K562 (cell line): ENCODE measurements at regions not wholly inside any gene's neighbourhood (a gene's known extent, or its start where the extent isn't known, plus 50 kb on each side); places are given as distances from the start of the nearest gene placed in this dataset.
A peak's percentile ranks its signal among the peaks of the same experiment; 100 is the strongest.
"Not testable (repeated sequence)": the region's sequence is repeated elsewhere in the genome, so short reads cannot be mapped to it uniquely, and the experiment has no call there.

Source experiments
- ATAC-seq: fragments of 200-7000 bp; cut with Tn5 transposase; 3 replicates; pipeline ENCODE4 v1.9.1; 2020; ENCODE audit warnings: moderate library complexity
- BruUV-seq: library from RNA; stranded (reverse); fragments of 400-500 nt; replicated peaks from 2 replicates; lab custom pipeline; 2021; lab: Mats Ljungman, UMichigan
- CTCF ChIA-PET: fragments of 300-600 bp; formaldehyde crosslinking; extraction: SDS; loops from one replicate; lab custom pipeline; 2021; ENCODE audit warnings: low intra/inter-chr PET ratio; lab: Yijun Ruan, JAX
- POLR2A ChIA-PET: fragments of 300-600, 350-650 bp; sonication (Branson Sonifier 250); formaldehyde crosslinking; extraction: SDS; loops from one replicate; lab custom pipeline; 2021; ENCODE audit warnings: antibody characterized with exemption, inconsistent platforms; lab: Yijun Ruan, JAX
- DNase-seq, 4 experiments: peaks; one replicate each; pipeline versions ENCODE4 v3.0.0 to v3.0.0-alpha.2; 2011 to 2018; ENCODE audit warnings: low spot score in 3 of 4, mixed read lengths in 3 of 4; ENCODE audit errors: extremely low read depth in 1 of 4
- FAIRE-seq: peaks from 2 replicates; lab custom pipeline; 2011; peaks lifted over from hg19 to GRCh38; lab: Jason Lieb, UNC
- H2AFZ ChIP-seq: 2 replicates; pipeline ENCODE4 v1.6.0; 2011; ENCODE audit warnings: low read depth, low read length, control low read depth, inconsistent platforms
- H3K27ac ChIP-seq: fragments of 200-600 bp; 3 replicates; pipeline ENCODE4 v1.8.0; 2011; ENCODE audit warnings: low read depth, mild to moderate bottlenecking, control low read depth, inconsistent platforms, low read length, moderate library complexity, mixed read lengths; ENCODE audit errors: extremely low read depth
- H3K27me3 ChIP-seq, 2 experiments: fragments of 300-600 bp in 1 of 2; 2 replicates in 1 of 2; 3 replicates in 1 of 2; pipeline versions ENCODE4 v1.6.0 to v1.8.0; 2011; ENCODE audit warnings: inconsistent platforms in 2 of 2, low read length in 2 of 2, mild to moderate bottlenecking in 1 of 2, mixed read lengths in 1 of 2, moderate library complexity in 1 of 2; ENCODE audit not compliant: control insufficient read depth in 2 of 2, insufficient read depth in 2 of 2
- H3K36me3 ChIP-seq: fragments of 300-600 bp; 3 replicates; pipeline ENCODE4 v1.8.0; 2011; ENCODE audit warnings: mild to moderate bottlenecking, low read length, inconsistent platforms; ENCODE audit not compliant: control insufficient read depth, insufficient read depth
- H3K4me1 ChIP-seq, 2 experiments: fragments of 200-600 bp in 1 of 2; replicated peaks in 1 of 2; 2 replicates in 1 of 2; 3 replicates in 1 of 2; pipeline versions ENCODE4 v1.5.1 to v1.8.0; 2011; ENCODE audit warnings: inconsistent platforms in 2 of 2, low read length in 2 of 2, mild to moderate bottlenecking in 1 of 2, mixed read lengths in 1 of 2, moderate library complexity in 1 of 2; ENCODE audit not compliant: control insufficient read depth in 2 of 2, insufficient read depth in 2 of 2
- H3K4me2 ChIP-seq: 2 replicates; pipeline ENCODE4 v1.6.1; 2011; ENCODE audit warnings: low read length, control low read depth, inconsistent platforms, mixed read lengths; ENCODE audit not compliant: insufficient read depth
- H3K4me3 ChIP-seq: fragments of 200-600 bp; sonication (generic), shearing (Covaris generic); 2 replicates; pipeline ENCODE4 v1.5.1; 2016; ENCODE audit warnings: control low read depth, inconsistent platforms
- H3K79me2 ChIP-seq: fragments of 200-600 bp; 3 replicates; pipeline ENCODE4 v1.8.0; 2011; ENCODE audit warnings: low read length, inconsistent platforms; ENCODE audit not compliant: control insufficient read depth, insufficient read depth
- H3K9ac ChIP-seq, 2 experiments: 2 replicates each; pipeline versions ENCODE4 v1.6.0 to v1.6.1; 2011; ENCODE audit warnings: low read depth in 2 of 2, low read length in 2 of 2, control low read depth in 1 of 2, inconsistent platforms in 1 of 2, mild to moderate bottlenecking in 1 of 2, mixed read lengths in 1 of 2; ENCODE audit not compliant: insufficient read depth in 1 of 2
- H3K9me1 ChIP-seq: one replicate; pipeline ENCODE4 v1.6.0; 2011; ENCODE audit warnings: inconsistent platforms, mild to moderate bottlenecking, low read length, moderate library complexity; ENCODE audit not compliant: control insufficient read depth, insufficient read depth
- H3K9me3 ChIP-seq: replicated peaks from 2 replicates; pipeline ENCODE4 v1.5.1; 2011; ENCODE audit warnings: low read depth, low read length, inconsistent platforms; ENCODE audit not compliant: control insufficient read depth, insufficient read depth
- H4K20me1 ChIP-seq: replicated peaks from 2 replicates; pipeline ENCODE4 v1.6.1; 2011; ENCODE audit warnings: low read length, inconsistent platforms, mixed read lengths; ENCODE audit not compliant: control insufficient read depth, insufficient read depth
- ASH1L ChIP-seq: fragments of 450-650 bp; IDR thresholded peaks from 2 replicates; pipeline ENCODE4 v1.6.1; 2018; ENCODE audit warnings: borderline replicate concordance, mild to moderate bottlenecking, low read depth; ENCODE audit not compliant: partially characterized antibody
- FOXK2 ChIP-seq, 2 experiments: fragments of 450-650 bp; IDR thresholded peaks in 1 of 2; conservative IDR thresholded peaks in 1 of 2; 2 replicates each; pipeline ENCODE4 v1.6.1; 2016; ENCODE audit warnings: low read depth in 2 of 2, mild to moderate bottlenecking in 1 of 2
- MEIS2 ChIP-seq: fragments of 450-650 bp; IDR thresholded peaks from 2 replicates; pipeline ENCODE4 v1.6.1; 2014; ENCODE audit warnings: mild to moderate bottlenecking; ENCODE audit not compliant: partially characterized antibody
- NFYB ChIP-seq: IDR thresholded peaks from 2 replicates; pipeline ENCODE4 v1.6.1; 2011; ENCODE audit warnings: mild to moderate bottlenecking, moderate library complexity; ENCODE audit not compliant: insufficient read length; ENCODE audit errors: extremely low read depth
- SNIP1 ChIP-seq: fragments of 450-650 bp; IDR thresholded peaks from 2 replicates; pipeline ENCODE4 v1.7.1; 2017; ENCODE audit warnings: low read depth, mild to moderate bottlenecking
- ZNF316 ChIP-seq: fragments of 450-650 bp; IDR thresholded peaks from 2 replicates; pipeline ENCODE4 v1.6.1; 2016
- WGBS: fragments of 100-300 bp; shearing (Covaris generic); methylation state at CpG from one replicate; pipeline ENCODE4 v1.1.6; 2016; ENCODE audit warnings: low coverage, mixed read lengths; ENCODE audit not compliant: insufficient coverage; ENCODE audit errors: missing lambda C conversion rate; 5-methylcytosine and 5-hydroxymethylcytosine counted together
- in situ Hi-C: fragments of 300-500 bp; cut with MboI; formaldehyde crosslinking; loops from 4 replicates; pipeline ENCODE4 v1.15.0; 2018; ENCODE audit warnings: inconsistent platforms, mixed read lengths
- intact Hi-C: fragments of 100-400 bp; cut with micrococcal nuclease; formaldehyde crosslinking; loops from 2 replicates; pipeline ENCODE4 v1.14.2; 2022
- TF ChIP-seq, protein P1 (sequence below): fragments of 450-650 bp; IDR thresholded peaks from 2 replicates; pipeline ENCODE4 v1.6.1; 2016; ENCODE audit warnings: mild to moderate bottlenecking, moderate library complexity

DNA sequence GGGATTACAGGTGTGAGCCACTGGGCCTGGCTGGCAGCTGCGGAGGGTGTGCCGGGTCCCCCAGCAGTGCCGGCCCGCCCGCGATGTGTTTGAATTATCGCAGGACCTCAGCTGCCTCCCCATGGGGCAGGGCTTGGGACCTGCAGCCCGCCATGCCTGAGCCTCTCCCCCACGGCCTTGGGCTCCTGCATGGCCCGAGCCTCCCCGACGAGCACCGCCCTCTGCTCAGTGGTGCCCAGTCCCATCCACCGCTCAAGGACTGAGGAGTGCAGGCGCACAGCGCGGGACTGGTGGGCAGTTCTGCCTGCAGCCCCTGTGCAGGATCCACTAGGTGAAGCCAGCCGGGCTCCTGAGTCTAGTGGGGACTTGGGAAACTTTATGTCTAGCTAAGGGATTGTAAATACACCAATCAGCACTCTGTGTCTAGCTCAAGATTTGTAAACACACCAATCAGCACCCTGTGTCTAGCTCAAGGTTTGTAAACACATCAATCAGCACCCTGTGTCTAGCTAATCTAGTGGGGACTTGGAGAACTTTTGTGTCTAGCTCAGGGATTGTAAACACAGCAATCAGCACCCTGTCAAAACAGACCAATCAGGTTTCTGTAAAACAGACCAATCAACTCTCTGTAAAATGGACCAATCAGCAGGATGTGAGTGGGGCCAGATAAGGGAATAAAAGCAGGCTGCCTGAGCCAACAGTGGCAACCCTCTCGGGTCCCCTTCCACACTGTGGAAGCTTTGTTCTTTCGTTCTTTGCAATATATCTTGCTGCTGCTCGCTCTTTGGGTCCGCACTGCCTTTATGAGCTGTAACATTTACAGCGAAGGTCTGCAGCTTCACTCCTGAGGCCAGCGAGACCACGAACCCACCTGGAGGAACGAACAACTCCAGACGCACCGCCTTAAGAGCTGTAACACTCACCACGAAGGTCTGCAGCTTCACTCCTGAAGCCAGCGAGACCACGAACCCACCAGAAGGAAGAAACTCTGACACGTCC, 287.8 kb downstream of the ALG10 start:
- H3K9ac ChIP-seq, H3K79me2 ChIP-seq, H4K20me1 ChIP-seq, FAIRE-seq, intact Hi-C loops, CTCF ChIA-PET, H3K9me1 ChIP-seq, H3K9me3 ChIP-seq, BruUV-seq, H3K27ac ChIP-seq, H3K36me3 ChIP-seq, in situ Hi-C loops, DNase-seq: not testable (repeated sequence)
- peaks cover 0 to 48% of the 10 kb centered on the region in 2 experiments; a peak in 3 of 5 replicates for H3K27me3 ChIP-seq
- peak overlapping the region; percentile 62 for H2AFZ ChIP-seq
- H3K4me2 ChIP-seq, result peak overlapping the region; percentile 76
- POLR2A ChIA-PET, result interaction anchor here (0.7 kb wide), 1 partner anchor 14 kb away, joined by 3 read pairs; no protein-coding TSS in a partner anchor
- peak; percentile 58 for ATAC-seq
- H3K4me1 ChIP-seq, result peaks cover 0 to 11% of the 10 kb centered on the region in 2 experiments; a peak in 2 of 5 replicates
- peak overlapping the region; percentile 27 for H3K4me3 ChIP-seq
- 34% methylated on average over 27 of the region's 32 CpGs for WGBS
- TF ChIP-seq NFYB (peak; percentile 70), FOXK2 (conservative IDR thresholded peaks at IDR 0.05 in 1 of 2, IDR thresholded peaks at IDR 0.05 in 1 of 2; ENCODE audit: low read depth in 2 of 2) (peak; percentile 56 to 58; a peak in 3 of 4 replicates), SNIP1 (peak; percentile 64; the same call in 1 of the 2 replicates), MEIS2 (peak; percentile 95), ZNF316 (peak; percentile 34), ASH1L (peak; percentile 50)
- TF ChIP-seq, protein P1, sequence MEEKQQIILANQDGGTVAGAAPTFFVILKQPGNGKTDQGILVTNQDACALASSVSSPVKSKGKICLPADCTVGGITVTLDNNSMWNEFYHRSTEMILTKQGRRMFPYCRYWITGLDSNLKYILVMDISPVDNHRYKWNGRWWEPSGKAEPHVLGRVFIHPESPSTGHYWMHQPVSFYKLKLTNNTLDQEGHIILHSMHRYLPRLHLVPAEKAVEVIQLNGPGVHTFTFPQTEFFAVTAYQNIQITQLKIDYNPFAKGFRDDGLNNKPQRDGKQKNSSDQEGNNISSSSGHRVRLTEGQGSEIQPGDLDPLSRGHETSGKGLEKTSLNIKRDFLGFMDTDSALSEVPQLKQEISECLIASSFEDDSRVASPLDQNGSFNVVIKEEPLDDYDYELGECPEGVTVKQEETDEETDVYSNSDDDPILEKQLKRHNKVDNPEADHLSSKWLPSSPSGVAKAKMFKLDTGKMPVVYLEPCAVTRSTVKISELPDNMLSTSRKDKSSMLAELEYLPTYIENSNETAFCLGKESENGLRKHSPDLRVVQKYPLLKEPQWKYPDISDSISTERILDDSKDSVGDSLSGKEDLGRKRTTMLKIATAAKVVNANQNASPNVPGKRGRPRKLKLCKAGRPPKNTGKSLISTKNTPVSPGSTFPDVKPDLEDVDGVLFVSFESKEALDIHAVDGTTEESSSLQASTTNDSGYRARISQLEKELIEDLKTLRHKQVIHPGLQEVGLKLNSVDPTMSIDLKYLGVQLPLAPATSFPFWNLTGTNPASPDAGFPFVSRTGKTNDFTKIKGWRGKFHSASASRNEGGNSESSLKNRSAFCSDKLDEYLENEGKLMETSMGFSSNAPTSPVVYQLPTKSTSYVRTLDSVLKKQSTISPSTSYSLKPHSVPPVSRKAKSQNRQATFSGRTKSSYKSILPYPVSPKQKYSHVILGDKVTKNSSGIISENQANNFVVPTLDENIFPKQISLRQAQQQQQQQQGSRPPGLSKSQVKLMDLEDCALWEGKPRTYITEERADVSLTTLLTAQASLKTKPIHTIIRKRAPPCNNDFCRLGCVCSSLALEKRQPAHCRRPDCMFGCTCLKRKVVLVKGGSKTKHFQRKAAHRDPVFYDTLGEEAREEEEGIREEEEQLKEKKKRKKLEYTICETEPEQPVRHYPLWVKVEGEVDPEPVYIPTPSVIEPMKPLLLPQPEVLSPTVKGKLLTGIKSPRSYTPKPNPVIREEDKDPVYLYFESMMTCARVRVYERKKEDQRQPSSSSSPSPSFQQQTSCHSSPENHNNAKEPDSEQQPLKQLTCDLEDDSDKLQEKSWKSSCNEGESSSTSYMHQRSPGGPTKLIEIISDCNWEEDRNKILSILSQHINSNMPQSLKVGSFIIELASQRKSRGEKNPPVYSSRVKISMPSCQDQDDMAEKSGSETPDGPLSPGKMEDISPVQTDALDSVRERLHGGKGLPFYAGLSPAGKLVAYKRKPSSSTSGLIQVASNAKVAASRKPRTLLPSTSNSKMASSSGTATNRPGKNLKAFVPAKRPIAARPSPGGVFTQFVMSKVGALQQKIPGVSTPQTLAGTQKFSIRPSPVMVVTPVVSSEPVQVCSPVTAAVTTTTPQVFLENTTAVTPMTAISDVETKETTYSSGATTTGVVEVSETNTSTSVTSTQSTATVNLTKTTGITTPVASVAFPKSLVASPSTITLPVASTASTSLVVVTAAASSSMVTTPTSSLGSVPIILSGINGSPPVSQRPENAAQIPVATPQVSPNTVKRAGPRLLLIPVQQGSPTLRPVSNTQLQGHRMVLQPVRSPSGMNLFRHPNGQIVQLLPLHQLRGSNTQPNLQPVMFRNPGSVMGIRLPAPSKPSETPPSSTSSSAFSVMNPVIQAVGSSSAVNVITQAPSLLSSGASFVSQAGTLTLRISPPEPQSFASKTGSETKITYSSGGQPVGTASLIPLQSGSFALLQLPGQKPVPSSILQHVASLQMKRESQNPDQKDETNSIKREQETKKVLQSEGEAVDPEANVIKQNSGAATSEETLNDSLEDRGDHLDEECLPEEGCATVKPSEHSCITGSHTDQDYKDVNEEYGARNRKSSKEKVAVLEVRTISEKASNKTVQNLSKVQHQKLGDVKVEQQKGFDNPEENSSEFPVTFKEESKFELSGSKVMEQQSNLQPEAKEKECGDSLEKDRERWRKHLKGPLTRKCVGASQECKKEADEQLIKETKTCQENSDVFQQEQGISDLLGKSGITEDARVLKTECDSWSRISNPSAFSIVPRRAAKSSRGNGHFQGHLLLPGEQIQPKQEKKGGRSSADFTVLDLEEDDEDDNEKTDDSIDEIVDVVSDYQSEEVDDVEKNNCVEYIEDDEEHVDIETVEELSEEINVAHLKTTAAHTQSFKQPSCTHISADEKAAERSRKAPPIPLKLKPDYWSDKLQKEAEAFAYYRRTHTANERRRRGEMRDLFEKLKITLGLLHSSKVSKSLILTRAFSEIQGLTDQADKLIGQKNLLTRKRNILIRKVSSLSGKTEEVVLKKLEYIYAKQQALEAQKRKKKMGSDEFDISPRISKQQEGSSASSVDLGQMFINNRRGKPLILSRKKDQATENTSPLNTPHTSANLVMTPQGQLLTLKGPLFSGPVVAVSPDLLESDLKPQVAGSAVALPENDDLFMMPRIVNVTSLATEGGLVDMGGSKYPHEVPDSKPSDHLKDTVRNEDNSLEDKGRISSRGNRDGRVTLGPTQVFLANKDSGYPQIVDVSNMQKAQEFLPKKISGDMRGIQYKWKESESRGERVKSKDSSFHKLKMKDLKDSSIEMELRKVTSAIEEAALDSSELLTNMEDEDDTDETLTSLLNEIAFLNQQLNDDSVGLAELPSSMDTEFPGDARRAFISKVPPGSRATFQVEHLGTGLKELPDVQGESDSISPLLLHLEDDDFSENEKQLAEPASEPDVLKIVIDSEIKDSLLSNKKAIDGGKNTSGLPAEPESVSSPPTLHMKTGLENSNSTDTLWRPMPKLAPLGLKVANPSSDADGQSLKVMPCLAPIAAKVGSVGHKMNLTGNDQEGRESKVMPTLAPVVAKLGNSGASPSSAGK, result peak; percentile 68
